ENCODE measurements at regions not wholly inside any gene's neighbourhood (a gene's known extent, or its start where the extent isn't known, plus 50 kb on each side); places are given as distances from the start of the nearest gene placed in this dataset.

- DNase-seq (ENCODE audit: low spot score in 2 of 2) = no peak
- H3K4me3 ChIP-seq = no peak overlapping the region
- intact Hi-C loops (cut with DNase I) = no loop called here
- TF ChIP-seq CTCF (IDR thresholded peaks at IDR 0.05) = no peak
- no peaks in the 10 kb centered on the region for H3K36me3 ChIP-seq
- H3K4me1 ChIP-seq = no peaks in the 10 kb centered on the region
- no peaks in the 10 kb centered on the region for H3K27me3 ChIP-seq
- no peaks in the 10 kb centered on the region for H3K9me3 ChIP-seq
- H3K27ac ChIP-seq = no peak overlapping the region
These were observed 116.5 kb downstream of the EDN3 start for GRCh38 chr20:59416916-59417315.

GRCh38 chr20:59421089-59421488, 120.7 kb downstream of the EDN3 start:
- intact Hi-C loops (cut with DNase I) = no loop called here
- DNase-seq (ENCODE audit: low spot score in 2 of 2) = no peak

GRCh38 chr20:59421920-59422637, 121.7 kb downstream of the EDN3 start:
- no peaks in the 10 kb centered on the region for H3K9me3 ChIP-seq
- H3K27me3 ChIP-seq = no peaks in the 10 kb centered on the region
- no peak overlapping the region for H3K4me3 ChIP-seq
- intact Hi-C loops (cut with DNase I) = no loop called here
- TF ChIP-seq CTCF (IDR thresholded peaks at IDR 0.05) = no peak
- no peak overlapping the region for H3K27ac ChIP-seq
- H3K36me3 ChIP-seq = no peaks in the 10 kb centered on the region
- H3K4me1 ChIP-seq = no peaks in the 10 kb centered on the region
- no peak for DNase-seq (ENCODE audit: low spot score in 2 of 2)

More at GRCh38 chr20:59421089-59421488, 120.7 kb downstream of the EDN3 start:
- Histone ChIP-seq H3K4me3 (no peak overlapping the region), H3K4me1 (no peaks in the 10 kb centered on the region), H3K27me3 (no peaks in the 10 kb centered on the region), H3K27ac (no peak overlapping the region), H3K9me3 (no peaks in the 10 kb centered on the region), H3K36me3 (no peaks in the 10 kb centered on the region)
- no peak for TF ChIP-seq CTCF (IDR thresholded peaks at IDR 0.05)

- intact Hi-C loops (cut with DNase I) = no loop called here
- Histone ChIP-seq H3K27ac (no peak overlapping the region), H3K36me3 (no peaks in the 10 kb centered on the region), H3K4me1 (no peaks in the 10 kb centered on the region), H3K27me3 (no peaks in the 10 kb centered on the region), H3K9me3 (no peaks in the 10 kb centered on the region), H3K4me3 (no peak overlapping the region)
- no peak for TF ChIP-seq CTCF (IDR thresholded peaks at IDR 0.05)
- DNase-seq (ENCODE audit: low spot score in 2 of 2) = no peak
These were observed 122.6 kb downstream of the EDN3 start for GRCh38 chr20:59422872-59423544.

GRCh38 chr20:59424976-59425375, 124.6 kb downstream of the EDN3 start:
- no peak overlapping the region for H3K27ac ChIP-seq
- intact Hi-C loops (cut with DNase I) = no loop called here
- DNase-seq (ENCODE audit: low spot score in 2 of 2) = no peak
- H3K27me3 ChIP-seq = no peaks in the 10 kb centered on the region
- no peaks in the 10 kb centered on the region for H3K36me3 ChIP-seq
- no peaks in the 10 kb centered on the region for H3K4me1 ChIP-seq
- no peaks in the 10 kb centered on the region for H3K9me3 ChIP-seq
- no peak overlapping the region for H3K4me3 ChIP-seq
- TF ChIP-seq CTCF (IDR thresholded peaks at IDR 0.05) = no peak

All from ascending aorta (tissue), 2 donors.